Endodermal cell (in vitro differentiated cells): ENCODE measurements at regions not wholly inside any gene's neighbourhood (a gene's known extent, or its start where the extent isn't known, plus 50 kb on each side); places are given as distances from the start of the nearest gene placed in this dataset.
A peak's percentile ranks its signal among the peaks of the same experiment; 100 is the strongest.

ENCODE experiments used
- DNase-seq: peaks from one replicate; pipeline ENCODE4 v3.0.0-alpha.2; 2017
- H3K27ac ChIP-seq: 2 replicates; pipeline ENCODE4 v1.5.1; 2013; ENCODE audit warnings: mild to moderate bottlenecking, low read depth, low read length, moderate library complexity
- H3K27me3 ChIP-seq: 2 replicates; pipeline ENCODE4 v1.6.1; 2013; ENCODE audit warnings: mild to moderate bottlenecking, low read length, moderate library complexity; ENCODE audit not compliant: insufficient read depth, control insufficient read depth, poor library complexity, severe bottlenecking
- H3K36me3 ChIP-seq: 2 replicates; pipeline ENCODE4 v1.7.0; 2013; ENCODE audit warnings: mild to moderate bottlenecking, low read length, moderate library complexity; ENCODE audit not compliant: control insufficient read depth, insufficient read depth
- H3K4me1 ChIP-seq: one replicate; pipeline ENCODE4 v1.7.0; 2013; ENCODE audit warnings: low read length; ENCODE audit not compliant: control insufficient read depth, insufficient read depth
- H3K4me3 ChIP-seq: 2 replicates; pipeline ENCODE4 v1.5.1; 2013; ENCODE audit warnings: mild to moderate bottlenecking, low read length, moderate library complexity
- H3K9ac ChIP-seq: 2 replicates; pipeline ENCODE4 v1.6.1; 2013; ENCODE audit warnings: mild to moderate bottlenecking, low read length, moderate library complexity; ENCODE audit not compliant: poor library complexity, severe bottlenecking; ENCODE audit errors: extremely low read depth
- H3K9me3 ChIP-seq: 2 replicates; pipeline ENCODE4 v1.6.1; 2013; ENCODE audit warnings: mild to moderate bottlenecking, low read length, moderate library complexity; ENCODE audit not compliant: control insufficient read depth
- H3K27ac Mint-ChIP-seq: 2 replicates; pipeline ENCODE4 v1.8.0; 2020; ENCODE audit warnings: mixed read lengths
- H3K27me3 Mint-ChIP-seq: 2 replicates; pipeline ENCODE4 v1.8.0; 2021; ENCODE audit warnings: mild to moderate bottlenecking, mixed read lengths; ENCODE audit not compliant: insufficient read depth
- H3K36me3 Mint-ChIP-seq: 2 replicates; pipeline ENCODE4 v1.8.0; 2020; ENCODE audit warnings: low read depth, mixed read lengths
- H3K4me1 Mint-ChIP-seq: 2 replicates; pipeline ENCODE4 v1.8.0; 2020; ENCODE audit warnings: mixed read lengths
- H3K4me3 Mint-ChIP-seq: 2 replicates; pipeline ENCODE4 v1.8.0; 2020; ENCODE audit warnings: mild to moderate bottlenecking, moderate library complexity, mixed read lengths
- H3K9me3 Mint-ChIP-seq: 2 replicates; pipeline ENCODE4 v1.8.0; 2020; ENCODE audit warnings: mild to moderate bottlenecking, mixed read lengths
- WGBS, 2 experiments: methylation state at CpG; one replicate each; pipeline versions ENCODE4 v1.1.5 to v1.1.7; 2013; ENCODE audit warnings: missing lambda C conversion rate in 2 of 2, mixed read lengths in 1 of 2; ENCODE audit not compliant: insufficient coverage in 1 of 2, insufficient read length in 1 of 2; 5-methylcytosine and 5-hydroxymethylcytosine counted together
- TF ChIP-seq, protein P1 (sequence below): fragments of 200-600 bp; sonication (generic); conservative IDR thresholded peaks from 2 replicates; pipeline ENCODE4 v1.5.0; 2021; ENCODE audit warnings: antibody characterized with exemption, mild to moderate bottlenecking

DNA sequence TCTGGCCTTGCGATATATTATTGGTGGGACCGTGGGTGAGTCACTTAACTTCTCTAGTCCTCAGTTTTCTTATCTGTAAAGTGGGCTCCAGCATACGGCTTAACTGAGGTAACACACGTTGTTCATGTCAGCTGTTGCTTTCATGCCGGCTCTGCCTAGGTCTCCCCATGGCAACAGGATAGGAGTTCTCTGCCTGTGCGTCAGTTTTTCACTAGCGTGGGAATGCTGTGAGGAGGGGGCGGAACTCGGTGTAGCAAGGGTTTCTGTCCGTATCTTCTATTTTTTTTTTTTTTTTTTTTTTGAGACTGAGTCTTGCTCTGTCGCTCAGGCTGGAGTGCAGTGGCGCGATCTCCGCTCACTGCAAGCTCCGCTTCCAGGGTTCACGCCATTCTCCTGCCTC, 758.5 kb upstream of the RBFOX1 start:
- no peaks in the 10 kb centered on the region for H3K9me3 Mint-ChIP-seq

DNA sequence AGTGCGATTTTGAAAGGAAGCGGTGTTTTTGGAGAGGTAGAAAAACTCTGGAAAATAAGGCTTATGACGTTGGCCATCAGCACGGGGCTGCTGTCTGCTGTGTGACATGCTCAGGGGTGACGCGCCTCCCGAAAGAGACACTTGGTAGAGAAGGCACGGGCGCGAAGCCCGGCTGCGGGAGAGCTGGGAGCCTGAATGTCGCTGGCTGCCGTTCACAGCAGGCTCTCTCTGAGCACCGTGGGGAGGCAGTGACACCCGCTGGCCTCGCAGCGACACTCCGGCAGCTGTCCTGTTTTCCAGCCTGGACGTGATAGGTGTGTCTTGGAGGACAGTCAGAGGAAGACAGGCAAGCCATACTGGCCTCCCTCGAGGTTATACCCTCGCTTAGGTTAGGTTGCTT, 759.1 kb upstream of the RBFOX1 start:
- Mint-ChIP-seq H3K4me1 (peaks cover 24% of the 10 kb centered on the region), H3K27me3 (peaks cover 10% of the 10 kb centered on the region), H3K9me3 (no peaks in the 10 kb centered on the region), H3K36me3 (no peaks in the 10 kb centered on the region), H3K4me3 (no peak overlapping the region), H3K27ac (peak overlapping the region; percentile 19)
- no peak overlapping the region for H3K27ac ChIP-seq
- DNase-seq, result peak; percentile 87
- H3K9ac ChIP-seq, result no peak overlapping the region
- no peaks in the 10 kb centered on the region for H3K9me3 ChIP-seq
- H3K27me3 ChIP-seq, result no peaks in the 10 kb centered on the region
- no peak overlapping the region for H3K4me3 ChIP-seq
- TF ChIP-seq, protein P1, sequence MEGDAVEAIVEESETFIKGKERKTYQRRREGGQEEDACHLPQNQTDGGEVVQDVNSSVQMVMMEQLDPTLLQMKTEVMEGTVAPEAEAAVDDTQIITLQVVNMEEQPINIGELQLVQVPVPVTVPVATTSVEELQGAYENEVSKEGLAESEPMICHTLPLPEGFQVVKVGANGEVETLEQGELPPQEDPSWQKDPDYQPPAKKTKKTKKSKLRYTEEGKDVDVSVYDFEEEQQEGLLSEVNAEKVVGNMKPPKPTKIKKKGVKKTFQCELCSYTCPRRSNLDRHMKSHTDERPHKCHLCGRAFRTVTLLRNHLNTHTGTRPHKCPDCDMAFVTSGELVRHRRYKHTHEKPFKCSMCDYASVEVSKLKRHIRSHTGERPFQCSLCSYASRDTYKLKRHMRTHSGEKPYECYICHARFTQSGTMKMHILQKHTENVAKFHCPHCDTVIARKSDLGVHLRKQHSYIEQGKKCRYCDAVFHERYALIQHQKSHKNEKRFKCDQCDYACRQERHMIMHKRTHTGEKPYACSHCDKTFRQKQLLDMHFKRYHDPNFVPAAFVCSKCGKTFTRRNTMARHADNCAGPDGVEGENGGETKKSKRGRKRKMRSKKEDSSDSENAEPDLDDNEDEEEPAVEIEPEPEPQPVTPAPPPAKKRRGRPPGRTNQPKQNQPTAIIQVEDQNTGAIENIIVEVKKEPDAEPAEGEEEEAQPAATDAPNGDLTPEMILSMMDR, result peak; percentile 71
- H3K4me1 ChIP-seq, result no peaks in the 10 kb centered on the region
- WGBS, 2 experiments, result 40 to 55% methylated on average over 14 to 22 of the region's 22 CpGs
- no peaks in the 10 kb centered on the region for H3K36me3 ChIP-seq

More for the DNA sequence above, 758.5 kb upstream of the RBFOX1 start:
- Histone ChIP-seq H3K9me3 (no peaks in the 10 kb centered on the region), H3K4me3 (no peak overlapping the region), H3K36me3 (no peaks in the 10 kb centered on the region), H3K9ac (no peak overlapping the region), H3K4me1 (no peaks in the 10 kb centered on the region), H3K27ac (no peak overlapping the region), H3K27me3 (no peaks in the 10 kb centered on the region)
- TF ChIP-seq, protein P1, result no peak
- Mint-ChIP-seq H3K4me1 (peaks cover 22% of the 10 kb centered on the region), H3K36me3 (no peaks in the 10 kb centered on the region), H3K27ac (no peak overlapping the region), H3K4me3 (no peak overlapping the region), H3K27me3 (peaks cover 10% of the 10 kb centered on the region)
- WGBS, 2 experiments, result 93 to 95% methylated on average over 3 to 16 of the region's 16 CpGs
- DNase-seq, result no peak

DNA sequence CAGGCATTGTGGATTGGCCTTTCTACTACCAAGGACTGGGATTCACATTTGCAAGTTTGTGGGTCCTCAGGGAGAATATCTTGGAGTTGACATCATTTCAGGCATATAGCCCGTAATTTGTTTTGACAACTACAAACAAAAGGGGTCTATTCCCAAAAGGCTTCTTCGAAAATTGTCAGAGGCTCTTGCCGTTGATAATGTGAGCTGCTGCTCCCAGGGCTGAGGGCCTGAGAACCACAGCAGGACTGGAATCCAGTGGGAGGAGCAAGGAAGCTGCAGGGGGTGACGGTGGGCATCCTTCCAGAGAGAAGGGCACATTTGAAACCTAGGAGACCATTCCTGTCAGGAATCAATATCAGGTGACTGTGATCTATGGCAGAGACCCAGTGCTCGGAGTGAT, 761.6 kb upstream of the RBFOX1 start:
- Mint-ChIP-seq H3K27ac (no peak overlapping the region), H3K4me3 (no peak overlapping the region), H3K36me3 (no peaks in the 10 kb centered on the region), H3K9me3 (no peaks in the 10 kb centered on the region), H3K4me1 (peaks cover 24% of the 10 kb centered on the region), H3K27me3 (peaks cover 10% of the 10 kb centered on the region)
- no peak overlapping the region for H3K4me3 ChIP-seq
- H3K27me3 ChIP-seq, result no peaks in the 10 kb centered on the region
- DNase-seq, result peak; percentile 84
- no peaks in the 10 kb centered on the region for H3K4me1 ChIP-seq
- TF ChIP-seq, protein P1, result no peak
- no peaks in the 10 kb centered on the region for H3K36me3 ChIP-seq
- H3K9ac ChIP-seq, result no peak overlapping the region
- WGBS, 2 experiments, result 52 to 66% methylated on average over 5 of the region's 5 CpGs
- no peaks in the 10 kb centered on the region for H3K9me3 ChIP-seq
- no peak overlapping the region for H3K27ac ChIP-seq
